HG03045 (cell line): ENCODE measurements at regions not wholly inside any gene's neighbourhood (a gene's known extent, or its start where the extent isn't known, plus 50 kb on each side); places are given as distances from the start of the nearest gene placed in this dataset.

Experiments used
- ATAC-seq: cut with Tn5 transposase; IDR thresholded peaks from one replicate; pipeline ENCODE4 v1.9.1; 2021; ENCODE audit warnings: mild to moderate bottlenecking, moderate library complexity; ENCODE audit not compliant: unreplicated experiment

DNA sequence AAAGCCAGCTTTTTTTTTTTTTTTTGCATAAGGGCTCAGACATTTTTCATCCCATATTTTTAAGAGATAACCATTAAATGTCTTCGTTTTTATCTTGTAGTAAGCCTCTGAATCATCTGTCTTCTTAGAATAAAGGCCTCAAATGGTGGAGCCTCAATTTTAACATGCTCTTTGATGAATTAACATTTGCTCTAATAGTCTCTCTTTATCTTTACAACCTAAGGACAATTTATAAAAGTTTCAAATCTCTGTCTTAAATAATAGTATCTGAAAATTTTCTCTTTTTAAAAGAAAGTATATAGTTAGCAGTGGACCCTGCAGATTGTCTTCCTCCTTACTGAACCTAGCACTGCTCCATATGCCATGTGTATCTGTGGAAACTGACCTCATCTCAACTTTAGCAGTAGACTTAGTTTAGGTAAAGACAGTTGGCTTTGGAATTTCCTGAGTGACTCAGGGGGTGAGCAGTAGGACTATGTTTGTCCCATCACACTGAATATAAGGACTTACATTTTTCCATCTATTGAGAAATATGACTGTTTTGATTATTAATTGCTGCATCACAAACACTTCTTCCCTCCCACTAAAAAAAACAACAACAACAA lies 1658.0 kb downstream of the STIM2 start:
- ATAC-seq: no peak

DNA sequence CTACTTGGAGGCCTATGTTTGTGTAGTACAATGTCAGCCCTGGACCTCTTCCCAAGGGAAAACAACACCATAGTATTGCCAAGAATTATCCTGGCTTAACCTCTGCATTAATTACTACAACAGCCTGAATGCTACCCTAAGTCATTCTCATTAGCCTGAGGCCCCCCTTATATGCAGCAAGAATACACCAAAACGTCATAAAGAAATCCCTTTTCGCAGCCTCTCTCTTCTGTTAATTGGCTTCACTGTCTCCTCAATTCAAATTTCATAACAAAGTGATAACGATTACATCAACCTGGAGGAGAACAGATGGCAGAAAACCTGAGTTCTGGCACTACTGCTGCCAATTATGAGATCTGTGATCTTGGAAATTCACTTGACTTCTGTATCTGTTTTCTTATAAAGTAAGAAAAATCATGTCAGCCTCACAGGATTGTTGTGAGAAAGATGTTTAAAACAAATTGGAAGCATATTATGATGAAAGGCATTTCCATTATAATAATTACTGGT lies 1663.1 kb downstream of the STIM2 start:
- ATAC-seq: no peak

DNA sequence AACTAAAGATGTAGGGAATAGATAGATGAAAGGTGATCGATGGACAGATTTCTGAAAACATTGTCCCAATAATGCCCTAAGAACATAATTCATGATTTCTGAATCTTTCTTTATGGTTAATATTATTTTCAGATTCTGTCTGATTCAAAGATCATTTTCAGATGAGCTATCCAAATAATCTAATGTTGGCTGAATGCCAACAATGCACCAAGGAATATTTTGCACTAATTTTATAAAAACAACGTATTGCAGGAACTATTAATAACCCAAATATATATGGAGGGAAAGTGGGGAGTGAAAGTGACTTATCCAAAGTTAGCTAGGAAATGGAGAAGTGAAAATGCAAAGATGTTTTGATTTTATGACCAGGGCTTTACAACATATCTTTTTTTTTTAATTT lies 1675.5 kb downstream of the STIM2 start:
- no peak for ATAC-seq

DNA sequence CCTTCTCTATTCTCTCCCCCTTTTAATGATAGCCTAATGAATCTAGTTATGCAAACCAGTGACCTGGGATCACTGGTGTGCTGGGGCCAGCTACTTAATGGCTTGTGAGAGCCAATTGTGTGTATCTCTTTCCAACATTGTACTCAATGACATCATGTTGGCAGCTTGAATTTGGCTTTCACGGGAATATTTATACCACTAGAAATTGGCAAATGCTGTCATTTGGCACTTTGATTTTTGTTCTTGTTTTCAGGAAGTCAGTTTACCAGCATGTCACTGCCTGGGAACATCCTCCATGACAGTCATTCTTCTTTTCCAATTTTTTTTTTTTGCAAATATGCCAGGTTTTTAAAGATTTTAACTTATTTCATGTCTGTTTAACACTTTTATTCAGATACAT lies 1685.3 kb downstream of the STIM2 start:
- ATAC-seq: no peak

DNA sequence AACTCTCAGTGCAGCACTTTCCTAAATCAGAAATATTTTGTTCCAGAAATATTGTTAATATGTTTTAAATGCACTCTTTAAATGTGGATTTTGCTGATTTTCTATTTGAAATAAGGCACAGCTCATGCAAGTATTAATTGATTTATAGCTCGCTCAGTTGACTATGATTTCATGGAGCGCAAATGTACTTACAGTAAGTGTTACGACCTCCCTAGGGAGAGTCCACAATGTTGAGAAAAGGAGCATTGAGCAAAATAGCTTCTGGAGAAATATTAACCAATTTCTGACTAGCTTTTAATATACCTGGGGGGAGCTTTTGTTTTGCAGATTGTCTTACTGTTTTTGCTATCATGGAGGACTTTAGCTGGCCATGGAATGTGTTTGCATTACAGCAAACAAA lies 1687.5 kb downstream of the STIM2 start:
- ATAC-seq: no peak

DNA sequence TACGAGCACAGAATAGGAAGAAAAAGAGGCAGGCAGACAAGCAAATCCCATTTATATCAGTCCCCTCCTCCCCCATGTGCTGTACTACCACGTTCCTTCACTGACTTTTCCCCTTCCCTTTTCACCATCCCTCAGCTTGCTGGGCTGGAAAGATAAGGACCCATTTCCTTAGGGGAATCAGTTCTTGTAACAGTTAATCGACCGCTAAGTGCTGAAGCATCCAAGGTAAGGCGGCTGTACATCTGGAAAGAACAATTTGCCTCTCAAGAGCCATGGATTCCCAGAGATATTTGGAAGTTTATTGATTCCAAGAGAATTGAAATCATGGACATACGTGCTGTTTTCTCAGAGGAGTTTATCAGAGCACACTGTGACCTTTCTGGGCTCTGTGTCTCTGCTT lies 1688.0 kb downstream of the STIM2 start:
- ATAC-seq: no peak

DNA sequence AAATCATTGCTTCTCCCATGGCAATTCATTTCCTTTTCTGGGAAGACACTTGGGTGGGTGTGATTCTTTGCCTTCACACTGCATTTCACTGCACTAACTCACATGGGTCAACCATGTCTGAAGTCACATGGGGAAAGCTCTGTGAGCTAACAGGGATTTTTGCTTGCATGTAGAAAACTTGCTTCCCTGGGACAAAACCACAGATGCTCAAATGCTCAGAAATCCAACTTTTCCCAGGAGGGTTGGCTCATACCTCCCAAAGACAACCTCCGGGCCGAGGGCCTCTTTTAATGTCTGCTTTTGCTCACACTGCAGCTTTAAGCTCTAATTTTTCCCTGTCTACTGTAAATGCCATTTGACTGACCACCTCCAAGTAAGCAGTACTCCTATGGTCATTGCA lies 1695.2 kb downstream of the STIM2 start:
- no peak for ATAC-seq

DNA sequence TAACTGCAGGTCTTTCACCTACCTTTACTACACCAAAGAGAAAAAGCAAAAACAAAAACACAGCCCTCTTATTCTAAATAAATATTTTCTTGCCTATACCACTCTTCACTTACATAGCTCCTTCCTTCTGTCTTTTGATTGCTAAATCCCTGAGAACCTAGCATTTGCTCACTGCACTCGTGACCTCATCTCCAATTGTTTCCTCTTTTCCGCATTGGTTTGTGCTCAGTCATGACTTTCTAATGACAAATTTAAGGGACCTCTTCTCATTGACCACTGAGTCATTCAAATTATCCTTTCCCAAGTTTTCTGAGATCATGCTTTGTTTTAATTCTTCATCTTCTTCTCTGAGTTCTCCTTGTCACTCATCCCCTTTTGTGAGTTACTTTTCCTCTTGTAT lies 1697.1 kb downstream of the STIM2 start:
- ATAC-seq: no peak

DNA sequence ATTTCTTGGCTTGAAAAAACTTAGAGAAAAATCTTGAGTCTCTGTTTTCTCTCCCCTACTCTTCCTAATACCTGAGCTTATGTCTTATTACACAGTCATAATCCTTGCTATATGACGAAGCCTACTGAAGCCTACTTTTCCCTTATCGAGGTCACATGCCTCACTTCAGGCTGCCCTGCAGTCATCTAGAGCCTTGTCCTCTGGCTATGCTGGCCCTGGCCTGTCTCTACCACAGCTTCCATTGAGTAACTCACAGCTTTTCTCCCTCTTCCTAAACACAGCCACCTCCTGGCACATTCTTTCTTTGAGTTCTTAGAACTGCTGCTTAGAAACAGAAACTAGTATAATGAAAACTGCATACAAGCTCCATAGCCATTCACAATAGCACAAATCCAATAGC lies 1698.3 kb downstream of the STIM2 start:
- no peak for ATAC-seq

DNA sequence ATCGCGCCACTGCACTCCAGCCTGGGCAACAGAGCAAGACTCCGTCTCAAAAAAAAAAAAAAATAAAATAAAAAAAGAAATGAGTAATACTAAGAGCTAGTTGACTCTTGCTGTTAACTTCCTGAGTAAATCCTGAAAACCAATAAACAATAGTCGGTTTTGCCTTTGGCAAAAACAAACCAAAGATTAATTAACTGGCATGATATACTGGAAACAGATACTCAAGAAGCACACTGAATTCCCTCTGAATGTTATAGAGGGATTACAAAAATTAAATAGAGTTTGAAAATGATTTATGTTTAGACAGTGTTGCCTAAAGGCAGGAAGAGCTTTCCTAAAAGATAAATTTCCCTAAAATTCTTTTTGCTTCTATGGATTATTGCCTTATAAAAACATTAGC lies 1702.3 kb downstream of the STIM2 start:
- ATAC-seq: no peak

DNA sequence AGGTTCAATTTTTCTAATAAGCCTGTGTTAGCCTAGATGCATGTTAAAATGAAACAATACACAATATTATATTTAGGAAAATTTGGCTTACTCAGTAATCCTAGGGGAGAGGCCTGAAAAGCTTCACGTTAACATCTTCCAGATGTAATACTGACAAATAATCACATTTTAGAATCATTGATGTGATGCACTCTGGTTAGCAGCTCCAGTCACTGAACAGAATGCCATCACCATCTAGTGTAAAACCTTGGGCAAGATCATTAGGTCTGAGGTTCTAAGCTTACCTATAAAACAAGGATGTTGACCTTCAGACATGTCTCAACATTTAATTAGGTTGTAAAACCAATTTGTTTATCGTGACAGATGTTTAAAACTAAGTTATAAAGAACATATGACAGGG lies 1704.8 kb downstream of the STIM2 start:
- no peak for ATAC-seq

DNA sequence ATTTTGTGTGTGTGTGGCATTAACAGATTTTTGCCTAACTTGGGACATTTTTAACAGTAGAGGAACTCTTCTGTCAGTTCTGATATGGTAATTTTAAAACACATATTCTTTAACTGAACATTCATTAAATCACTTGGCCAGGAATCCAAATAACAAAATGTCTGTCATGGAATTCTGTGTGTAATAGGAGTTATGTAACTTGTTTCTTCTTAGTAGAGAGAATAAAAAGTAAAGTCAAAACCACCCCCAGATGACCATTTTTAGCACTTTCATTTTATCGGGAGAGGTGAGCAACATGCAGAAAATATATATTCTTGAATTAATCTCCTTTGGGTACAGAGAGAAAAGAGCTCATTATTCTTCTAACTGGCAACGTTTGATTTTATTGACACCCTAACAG lies 1740.3 kb downstream of the STIM2 start:
- no peak for ATAC-seq

DNA sequence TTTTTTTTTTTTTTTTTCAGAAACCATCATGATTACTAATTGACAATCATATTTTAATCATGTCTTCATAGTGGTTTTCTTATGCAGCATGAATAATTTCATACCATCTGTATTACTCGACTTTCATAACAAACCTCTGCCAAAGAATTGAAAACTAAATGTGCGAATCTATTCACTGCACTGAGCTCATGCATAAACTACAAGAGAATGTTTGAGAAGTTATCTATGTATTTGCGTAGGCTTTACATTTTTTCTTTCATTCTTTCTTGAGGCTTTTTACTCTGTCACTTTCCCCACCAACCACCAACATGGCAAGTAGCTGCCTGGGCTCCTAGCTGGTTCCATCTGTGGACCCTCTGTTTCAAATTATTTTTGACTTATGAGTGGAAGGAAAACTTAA lies 1761.0 kb downstream of the STIM2 start:
- no peak for ATAC-seq

DNA sequence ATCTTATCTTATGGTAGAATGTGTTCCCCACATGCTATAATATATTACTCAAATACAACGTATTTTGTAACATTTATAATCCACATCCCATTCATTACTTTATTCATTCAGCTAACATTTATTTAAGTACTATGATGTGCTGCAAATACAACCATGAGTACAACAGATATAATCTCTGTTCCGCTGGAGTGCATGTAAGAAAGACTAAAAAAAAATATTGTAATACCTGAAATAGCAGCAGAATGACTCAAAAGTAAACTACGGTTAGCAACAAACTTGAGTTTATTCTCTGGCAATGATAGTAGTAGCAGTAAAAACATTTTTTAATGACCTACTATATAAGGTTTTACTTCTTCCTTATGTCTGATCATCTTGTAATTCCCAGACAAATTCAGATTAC lies 1776.3 kb downstream of the STIM2 start:
- no peak for ATAC-seq

DNA sequence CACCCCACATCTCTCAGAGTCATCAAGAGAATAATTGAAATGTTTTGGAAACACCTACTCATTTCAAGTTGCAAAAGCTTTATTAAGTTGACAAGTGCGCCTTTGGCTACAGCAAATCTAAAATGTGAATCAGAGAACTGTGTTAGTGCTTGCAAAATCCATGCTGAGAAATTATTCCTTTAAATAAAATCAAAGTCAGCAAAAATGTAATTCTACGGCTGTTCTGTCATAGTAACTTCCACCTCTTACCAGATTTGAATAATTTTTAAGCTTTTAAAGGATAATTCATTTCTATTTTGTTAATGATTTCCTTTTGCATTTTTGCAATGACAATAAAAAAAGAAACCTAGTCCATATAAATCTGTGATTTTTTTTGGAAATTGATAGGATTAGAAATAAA lies 1779.1 kb downstream of the STIM2 start:
- no peak for ATAC-seq

DNA sequence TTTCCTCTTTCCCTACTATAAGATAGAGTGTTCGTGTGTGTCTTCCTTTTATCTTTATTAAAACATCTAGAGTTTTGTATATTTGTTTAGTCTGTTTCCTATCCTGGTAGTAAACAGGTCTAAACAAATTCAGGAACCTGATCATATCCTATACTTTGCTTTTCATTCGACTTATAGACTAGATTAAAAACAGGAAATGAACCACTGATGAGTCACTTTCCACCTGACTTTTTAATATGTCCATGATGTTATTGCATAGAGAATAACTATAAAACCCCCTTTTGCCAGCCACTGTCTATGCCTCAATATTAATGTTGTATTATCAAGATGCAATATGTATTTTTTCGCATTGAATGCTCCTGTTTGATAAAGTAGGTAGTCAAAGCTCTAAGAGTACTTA lies 1794.0 kb downstream of the STIM2 start:
- no peak for ATAC-seq

DNA sequence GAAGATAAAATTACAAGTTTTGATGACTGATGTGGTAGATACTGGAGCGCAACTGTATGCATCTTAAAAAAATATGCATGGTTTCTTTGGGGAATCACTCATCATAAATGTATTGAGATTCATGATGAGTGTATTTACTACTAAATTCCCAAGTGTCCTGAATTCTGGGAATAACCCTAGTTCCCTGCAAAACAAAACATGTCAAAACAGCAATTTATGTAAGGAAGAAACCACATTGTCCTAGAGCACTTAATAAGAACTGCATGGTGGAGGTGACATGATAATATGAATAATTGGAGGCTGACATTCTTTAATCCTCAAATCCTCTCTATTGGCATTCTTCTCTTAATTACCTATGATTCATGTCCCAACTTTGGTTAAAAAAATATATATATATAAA lies 1804.7 kb downstream of the STIM2 start:
- ATAC-seq: no peak

DNA sequence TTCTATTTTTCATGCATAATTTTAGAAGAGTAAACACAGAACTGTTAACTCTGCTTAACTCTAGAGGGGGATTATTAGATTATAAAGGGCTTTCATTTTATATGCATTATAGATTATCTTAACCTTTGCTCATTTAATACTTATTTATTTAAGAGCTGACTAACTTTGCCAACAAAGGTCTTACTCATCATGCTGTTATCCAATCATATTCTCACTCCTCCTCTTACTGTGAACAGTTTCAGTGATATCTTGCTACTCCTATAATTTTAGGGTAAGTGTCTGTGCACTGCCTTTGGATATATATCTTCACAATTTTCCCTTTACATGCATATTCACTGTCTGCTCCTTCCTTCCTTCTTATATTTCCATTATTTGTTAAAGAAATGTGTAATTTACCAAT lies 1814.9 kb downstream of the STIM2 start:
- no peak for ATAC-seq

DNA sequence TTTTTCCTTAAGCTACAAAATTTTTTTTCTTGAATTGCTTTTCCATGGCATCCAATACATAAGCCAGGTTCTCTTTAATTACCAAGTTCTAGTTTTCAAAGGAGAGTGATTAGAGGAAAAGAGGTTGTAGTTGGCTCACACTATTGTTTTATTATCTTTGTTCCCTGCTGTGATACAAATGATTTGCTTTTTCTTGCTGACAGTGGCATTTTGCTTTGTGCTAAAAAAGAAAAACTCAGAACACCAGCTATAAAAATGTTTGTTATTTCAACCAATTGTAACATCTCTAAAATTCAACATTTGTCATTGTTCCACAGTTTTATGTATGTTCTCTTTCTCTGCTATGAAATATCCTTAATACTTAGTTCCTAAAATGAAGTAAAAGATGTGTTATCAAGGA lies 1817.2 kb downstream of the STIM2 start:
- no peak for ATAC-seq

DNA sequence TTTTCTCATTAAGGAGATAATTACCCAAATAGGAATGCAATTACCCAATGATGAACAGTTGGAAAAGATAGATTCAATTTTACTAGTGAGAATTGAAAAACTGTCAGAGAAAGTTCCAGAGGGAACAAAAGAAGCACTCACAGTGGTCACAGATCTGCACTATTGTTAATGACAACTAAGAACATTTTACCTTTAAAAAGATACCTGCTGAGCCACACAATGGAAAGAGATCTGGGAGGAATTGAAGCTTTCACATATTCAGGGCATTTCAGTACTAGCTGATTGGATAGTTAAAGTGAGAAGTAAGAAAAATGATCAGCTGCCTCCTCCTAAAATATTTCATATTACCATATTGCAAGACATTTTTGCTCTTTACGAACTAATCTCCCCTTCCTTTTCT lies 1822.2 kb downstream of the STIM2 start:
- ATAC-seq: no peak

DNA sequence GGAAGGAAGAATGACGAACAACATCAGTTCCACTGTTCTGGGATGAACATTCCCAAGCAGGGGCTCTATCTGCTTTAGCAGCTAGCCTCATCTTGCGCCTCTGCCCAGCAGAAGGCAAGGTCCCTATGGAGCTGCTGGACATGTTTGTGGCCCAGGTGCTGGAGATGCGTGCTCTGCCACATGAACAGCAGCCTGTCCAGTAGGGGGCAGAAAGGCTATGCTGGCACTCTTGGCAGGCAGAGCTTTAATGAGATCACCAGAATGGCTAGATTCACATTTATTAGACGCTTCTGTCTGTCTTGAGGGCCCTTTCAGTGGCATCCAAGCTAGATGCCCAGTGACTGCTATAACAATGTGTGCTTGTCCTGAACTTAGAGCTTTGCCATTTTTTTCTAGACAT lies 1826.0 kb downstream of the STIM2 start:
- no peak for ATAC-seq

DNA sequence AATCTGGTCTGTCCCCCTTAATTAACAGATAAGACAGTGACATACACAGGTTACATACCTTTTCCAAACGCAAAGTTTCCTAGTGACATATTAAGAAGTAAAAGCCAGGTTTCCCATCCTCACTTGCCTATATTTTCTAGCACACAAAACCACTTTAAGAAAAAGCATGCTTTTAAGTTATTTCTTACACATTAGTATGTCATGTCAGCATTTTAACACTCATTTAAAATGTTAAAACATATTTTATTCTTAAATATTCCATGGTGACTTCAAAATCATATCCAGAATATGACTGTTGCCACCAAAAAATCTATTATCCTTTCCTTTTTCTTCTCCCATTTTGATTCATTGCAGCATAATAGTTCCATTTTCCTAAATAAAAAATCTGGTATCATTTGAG lies 1830.2 kb downstream of the STIM2 start:
- no peak for ATAC-seq

DNA sequence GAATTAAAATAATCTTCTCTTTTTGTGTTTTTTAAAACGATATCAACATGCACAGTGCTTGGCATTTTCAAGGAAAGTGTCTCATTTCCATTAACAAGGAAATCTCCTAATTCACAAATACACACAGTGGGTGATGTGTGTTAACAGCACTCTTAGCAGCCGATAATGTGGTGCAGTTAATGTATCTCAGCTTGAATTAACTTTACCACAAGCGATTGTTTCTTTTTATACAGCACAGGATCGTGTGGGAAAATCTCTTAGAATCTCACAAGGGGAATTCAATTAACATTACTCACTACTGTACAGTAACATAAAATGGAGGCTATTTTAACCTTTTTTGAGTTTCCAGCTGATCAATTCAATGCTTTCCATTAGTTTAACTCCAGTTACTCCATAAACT lies 1841.9 kb downstream of the STIM2 start:
- no peak for ATAC-seq

DNA sequence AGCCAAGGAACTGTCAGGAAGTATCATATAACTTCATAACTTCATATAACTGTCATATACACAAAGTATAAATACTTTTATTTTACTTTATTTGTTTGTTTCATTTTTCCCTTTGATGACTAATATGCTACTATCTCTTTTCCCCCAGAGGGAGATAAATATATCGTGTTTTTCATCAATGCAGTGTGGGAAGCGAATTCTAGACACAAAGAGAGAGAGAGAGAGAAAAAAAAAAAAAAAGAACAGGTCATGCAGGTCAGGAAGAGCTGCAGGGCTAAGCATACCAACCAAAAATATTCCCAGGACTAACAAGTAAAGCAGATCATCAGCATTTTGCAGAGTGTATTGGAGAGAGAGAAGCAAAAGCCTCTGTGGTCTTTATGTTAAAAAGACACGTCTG lies 1849.2 kb downstream of the STIM2 start:
- no peak for ATAC-seq
